NCI-H748 (cell line): ENCODE measurements at regions not wholly inside any gene's neighbourhood (a gene's known extent, or its start where the extent isn't known, plus 50 kb on each side); places are given as distances from the start of the nearest gene placed in this dataset.
A peak's percentile ranks its signal among the peaks of the same experiment; 100 is the strongest.
"Not testable (repeated sequence)": the region's sequence is repeated elsewhere in the genome, so short reads cannot be mapped to it uniquely, and the experiment has no call there.

Experiments used
- DNase-seq: peaks from one replicate; lab custom pipeline; 2025; ENCODE audit not compliant: unreplicated experiment; lab: John Stamatoyannopoulos, UW

- DNase-seq = no peak
Observed at GRCh38 chr2:145460112-145460511, 940.2 kb upstream of the ZEB2 start.

GRCh38 chr2:145431181-145431951 lies 911.4 kb upstream of the ZEB2 start:
- peak; percentile 100 for DNase-seq

- no peak for DNase-seq
Observed at GRCh38 chr2:145423809-145424208, 903.9 kb upstream of the ZEB2 start.

- no peak for DNase-seq
Observed at GRCh38 chr2:145422576-145422975, 902.7 kb upstream of the ZEB2 start.

GRCh38 chr2:145421841-145422240 lies 901.9 kb upstream of the ZEB2 start:
- DNase-seq = no peak

- DNase-seq = no peak
Observed at GRCh38 chr2:145416640-145417039, 896.7 kb upstream of the ZEB2 start.

- no peak for DNase-seq
Observed at GRCh38 chr2:145415151-145415550, 895.2 kb upstream of the ZEB2 start.

- DNase-seq = no peak
Observed at GRCh38 chr2:145413261-145414030, 893.5 kb upstream of the ZEB2 start.

- DNase-seq = peak; percentile 76
Observed at GRCh38 chr2:145412155-145412554, 892.2 kb upstream of the ZEB2 start.

- peak; percentile 69 for DNase-seq
Observed at GRCh38 chr2:145411493-145411892, 891.6 kb upstream of the ZEB2 start.

- no peak for DNase-seq
Observed at GRCh38 chr2:145410086-145410485, 890.2 kb upstream of the ZEB2 start.

- no peak for DNase-seq
Observed at GRCh38 chr2:145408980-145409379, 889.1 kb upstream of the ZEB2 start.

- DNase-seq = no peak
Observed at GRCh38 chr2:145404690-145405089, 884.8 kb upstream of the ZEB2 start.

GRCh38 chr2:145402706-145403277 lies 882.9 kb upstream of the ZEB2 start:
- DNase-seq = no peak

GRCh38 chr2:145399131-145399530 lies 879.2 kb upstream of the ZEB2 start:
- no peak for DNase-seq

GRCh38 chr2:145394181-145394580 lies 874.3 kb upstream of the ZEB2 start:
- no peak for DNase-seq

GRCh38 chr2:145386973-145387372 lies 867.1 kb upstream of the ZEB2 start:
- DNase-seq = no peak

GRCh38 chr2:145383961-145384360 lies 864.0 kb upstream of the ZEB2 start:
- no peak for DNase-seq

- peak; percentile 32 for DNase-seq
Observed at GRCh38 chr2:145380436-145381017, 860.6 kb upstream of the ZEB2 start.

- peak; percentile 7 for DNase-seq
Observed at GRCh38 chr2:145379934-145380333, 860.0 kb upstream of the ZEB2 start.

- no peak for DNase-seq
Observed at GRCh38 chr2:145374165-145374564, 854.2 kb upstream of the ZEB2 start.

- not testable (repeated sequence) for DNase-seq
Observed at GRCh38 chr2:145367334-145367733, 847.4 kb upstream of the ZEB2 start.
